ENCODE measurements at regions not wholly inside any gene's neighbourhood (a gene's known extent, or its start where the extent isn't known, plus 50 kb on each side); places are given as distances from the start of the nearest gene placed in this dataset.

DNA sequence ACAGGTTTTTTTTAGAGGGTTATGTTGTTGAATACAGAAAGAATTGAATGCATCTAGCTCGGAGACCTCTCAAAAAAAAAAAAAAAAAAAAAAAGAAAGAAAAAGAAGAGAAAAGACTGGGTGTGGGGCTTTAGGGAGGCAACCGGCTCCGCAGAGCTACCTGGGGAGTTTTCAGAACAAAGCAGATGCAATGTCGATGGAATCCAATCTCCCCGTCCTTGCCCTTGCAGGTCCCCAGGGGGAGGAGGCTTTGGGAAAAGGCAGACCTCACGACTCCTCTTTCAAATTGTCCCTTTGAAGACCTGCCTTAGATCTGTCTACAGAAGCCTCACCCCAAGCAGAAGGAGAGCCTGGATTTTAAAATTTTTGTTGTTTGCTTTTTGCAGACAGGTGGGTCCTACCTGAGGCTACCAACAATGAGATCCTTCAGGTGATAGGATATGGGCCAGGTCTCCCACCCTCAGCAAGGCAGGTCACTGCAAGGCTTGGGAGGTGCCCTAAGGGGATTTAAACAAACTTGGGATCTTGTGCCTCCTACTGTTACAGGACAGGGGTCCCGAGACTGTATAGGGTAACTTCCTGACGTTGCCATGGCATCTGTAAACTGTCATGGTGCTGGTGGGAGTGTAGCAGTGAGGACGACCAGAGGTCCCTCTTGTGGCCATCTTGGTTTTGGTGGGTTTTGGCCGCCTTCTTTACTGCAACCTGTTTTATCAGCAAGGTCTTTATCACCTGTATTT, 75.2 kb upstream of the PRKX start:
- TF ChIP-seq, protein P1, sequence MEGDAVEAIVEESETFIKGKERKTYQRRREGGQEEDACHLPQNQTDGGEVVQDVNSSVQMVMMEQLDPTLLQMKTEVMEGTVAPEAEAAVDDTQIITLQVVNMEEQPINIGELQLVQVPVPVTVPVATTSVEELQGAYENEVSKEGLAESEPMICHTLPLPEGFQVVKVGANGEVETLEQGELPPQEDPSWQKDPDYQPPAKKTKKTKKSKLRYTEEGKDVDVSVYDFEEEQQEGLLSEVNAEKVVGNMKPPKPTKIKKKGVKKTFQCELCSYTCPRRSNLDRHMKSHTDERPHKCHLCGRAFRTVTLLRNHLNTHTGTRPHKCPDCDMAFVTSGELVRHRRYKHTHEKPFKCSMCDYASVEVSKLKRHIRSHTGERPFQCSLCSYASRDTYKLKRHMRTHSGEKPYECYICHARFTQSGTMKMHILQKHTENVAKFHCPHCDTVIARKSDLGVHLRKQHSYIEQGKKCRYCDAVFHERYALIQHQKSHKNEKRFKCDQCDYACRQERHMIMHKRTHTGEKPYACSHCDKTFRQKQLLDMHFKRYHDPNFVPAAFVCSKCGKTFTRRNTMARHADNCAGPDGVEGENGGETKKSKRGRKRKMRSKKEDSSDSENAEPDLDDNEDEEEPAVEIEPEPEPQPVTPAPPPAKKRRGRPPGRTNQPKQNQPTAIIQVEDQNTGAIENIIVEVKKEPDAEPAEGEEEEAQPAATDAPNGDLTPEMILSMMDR (IDR thresholded peaks at IDR 0.05), result no peak
- no peak for TF ChIP-seq POLR2A (IDR thresholded peaks at IDR 0.05)

Data from Peyer's patch (tissue), 4 donors.